Astrocyte (in vitro differentiated cells and primary cell): ENCODE measurements at regions not wholly inside any gene's neighbourhood (a gene's known extent, or its start where the extent isn't known, plus 50 kb on each side); places are given as distances from the start of the nearest gene placed in this dataset.

Source experiments
- DNase-seq: peaks from one replicate; pipeline ENCODE4 v3.0.0-alpha.2; 2010; ENCODE audit warnings: low read depth
- FAIRE-seq: peaks from 2 replicates; lab custom pipeline; 2011; peaks lifted over from hg19 to GRCh38; lab: Jason Lieb, UNC
- H2AFZ ChIP-seq: 2 replicates; pipeline ENCODE4 v1.6.0; 2012; ENCODE audit warnings: low read depth, low read length, inconsistent platforms
- H3K27ac ChIP-seq: 2 replicates; pipeline ENCODE4 v1.5.1; 2011; ENCODE audit warnings: low read depth, low read length, inconsistent platforms
- H3K27me3 ChIP-seq: 2 replicates; pipeline ENCODE4 v1.6.0; 2011; ENCODE audit warnings: low read length, inconsistent platforms; ENCODE audit not compliant: insufficient read depth
- H3K36me3 ChIP-seq: 2 replicates; pipeline ENCODE4 v1.5.1; 2011; ENCODE audit warnings: low read length, inconsistent platforms; ENCODE audit not compliant: insufficient read depth
- H3K4me1 ChIP-seq: 2 replicates; pipeline ENCODE4 v1.5.1; 2011; ENCODE audit warnings: low read length, inconsistent platforms; ENCODE audit not compliant: insufficient read depth
- H3K4me2 ChIP-seq: 2 replicates; pipeline ENCODE4 v1.6.0; 2012; ENCODE audit warnings: low read length, inconsistent platforms
- H3K4me3 ChIP-seq: 2 replicates; pipeline ENCODE4 v1.5.1; 2011; ENCODE audit warnings: low read depth, mild to moderate bottlenecking, low read length, inconsistent platforms; ENCODE audit not compliant: insufficient read depth
- H3K79me2 ChIP-seq: 2 replicates; pipeline ENCODE4 v1.6.0; 2012; ENCODE audit warnings: mild to moderate bottlenecking, low read length, inconsistent platforms; ENCODE audit not compliant: insufficient read depth
- H3K9ac ChIP-seq: 2 replicates; pipeline ENCODE4 v1.6.0; 2012; ENCODE audit warnings: mild to moderate bottlenecking, low read length, inconsistent platforms
- H3K9me3 ChIP-seq: 2 replicates; pipeline ENCODE4 v1.5.1; 2012; ENCODE audit warnings: low read depth, mild to moderate bottlenecking, low read length, inconsistent platforms; ENCODE audit not compliant: insufficient read depth
- H4K20me1 ChIP-seq: 2 replicates; pipeline ENCODE4 v1.6.0; 2012; ENCODE audit warnings: low read length, inconsistent platforms; ENCODE audit not compliant: insufficient read depth
- H3K27ac Mint-ChIP-seq: one replicate; pipeline ENCODE4 v1.8.0; 2021; ENCODE audit warnings: mild to moderate bottlenecking, mixed read lengths; ENCODE audit not compliant: unreplicated experiment
- H3K27me3 Mint-ChIP-seq: one replicate; pipeline ENCODE4 v1.8.0; 2021; ENCODE audit warnings: low read depth, mixed read lengths; ENCODE audit not compliant: unreplicated experiment
- H3K36me3 Mint-ChIP-seq: one replicate; pipeline ENCODE4 v1.8.0; 2021; ENCODE audit warnings: low read depth, mixed read lengths; ENCODE audit not compliant: unreplicated experiment
- H3K4me1 Mint-ChIP-seq: one replicate; pipeline ENCODE4 v1.8.0; 2021; ENCODE audit warnings: low read depth, mixed read lengths; ENCODE audit not compliant: unreplicated experiment
- H3K4me3 Mint-ChIP-seq: one replicate; pipeline ENCODE4 v1.8.0; 2021; ENCODE audit warnings: mild to moderate bottlenecking, moderate library complexity, mixed read lengths; ENCODE audit not compliant: unreplicated experiment
- H3K9me3 Mint-ChIP-seq: one replicate; pipeline ENCODE4 v1.8.0; 2021; ENCODE audit warnings: mild to moderate bottlenecking, mixed read lengths; ENCODE audit not compliant: unreplicated experiment
- CTCF ChIP-seq: IDR thresholded peaks from 2 replicates; pipeline ENCODE4 v1.5.1; 2011; ENCODE audit warnings: low read depth, mild to moderate bottlenecking, inconsistent platforms, low read length, moderate library complexity; ENCODE audit not compliant: insufficient read depth
- EZH2 ChIP-seq: IDR thresholded peaks from 2 replicates; pipeline ENCODE4 v1.6.1; 2012; ENCODE audit warnings: mild to moderate bottlenecking, low read length, inconsistent platforms; ENCODE audit not compliant: insufficient read depth

DNA sequence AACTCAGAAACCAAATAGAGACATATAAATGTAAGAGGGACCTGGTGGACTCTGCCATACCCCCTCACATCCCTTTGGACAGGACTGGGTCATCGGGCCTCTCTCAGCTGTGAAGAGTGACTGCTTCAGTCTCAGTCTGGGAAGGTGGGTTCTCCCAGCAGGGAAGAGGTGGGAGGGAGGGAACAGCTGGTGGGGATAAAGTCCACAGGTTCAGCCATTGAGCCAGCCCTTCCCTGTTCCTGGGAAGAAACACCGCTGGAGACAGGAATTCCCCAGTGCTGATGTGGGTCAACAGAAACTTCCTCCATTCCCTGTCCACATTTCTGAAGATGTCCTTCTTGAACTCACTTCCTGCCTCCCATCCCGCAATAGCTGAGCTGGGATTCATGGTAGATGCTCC, 209.2 kb upstream of the PMEPA1 start:
- no peaks in the 10 kb centered on the region for H4K20me1 ChIP-seq
- no peak overlapping the region for H3K4me3 ChIP-seq
- Mint-ChIP-seq H3K4me1 (peaks cover 3% of the 10 kb centered on the region), H3K9me3 (peaks cover 6% of the 10 kb centered on the region), H3K4me3 (no peak overlapping the region), H3K36me3 (peaks cover 3% of the 10 kb centered on the region), H3K27me3 (peaks cover 61% of the 10 kb centered on the region), H3K27ac (no peak overlapping the region)
- H3K27me3 ChIP-seq: peaks cover 8% of the 10 kb centered on the region
- peaks cover 6% of the 10 kb centered on the region for H3K4me1 ChIP-seq
- DNase-seq: no peak
- H3K9me3 ChIP-seq: no peaks in the 10 kb centered on the region
- no peak overlapping the region for H3K4me2 ChIP-seq
- no peak overlapping the region for H2AFZ ChIP-seq
- H3K27ac ChIP-seq: no peak overlapping the region
- H3K9ac ChIP-seq: no peak overlapping the region
- no peaks in the 10 kb centered on the region for H3K36me3 ChIP-seq
- no peak for FAIRE-seq
- TF ChIP-seq EZH2: no peak
- TF ChIP-seq CTCF: no peak
- no peaks in the 10 kb centered on the region for H3K79me2 ChIP-seq

DNA sequence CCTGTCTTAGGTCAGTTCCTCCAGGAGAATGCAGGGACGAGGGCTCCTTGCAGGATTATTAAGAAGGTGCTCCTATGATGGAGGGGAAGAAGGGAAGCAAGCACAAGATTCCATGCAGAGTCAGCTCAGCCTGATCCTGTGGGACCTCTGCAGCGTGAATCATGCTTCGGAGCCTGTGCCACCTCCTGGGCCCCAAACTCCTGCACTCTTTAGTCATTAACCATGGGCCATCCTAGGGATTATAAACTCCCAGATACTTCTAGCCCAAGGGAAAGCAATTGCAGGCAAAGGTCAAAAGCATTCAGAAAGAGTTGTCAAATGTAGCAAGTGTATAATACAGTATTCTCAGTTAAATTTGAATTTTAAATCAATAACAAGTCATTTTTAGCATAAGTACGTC, 208.7 kb upstream of the PMEPA1 start:
- Histone ChIP-seq H3K79me2 (no peaks in the 10 kb centered on the region), H4K20me1 (no peaks in the 10 kb centered on the region), H3K4me1 (peaks cover 6% of the 10 kb centered on the region), H3K4me3 (no peak overlapping the region), H2AFZ (no peak overlapping the region), H3K27me3 (peaks cover 8% of the 10 kb centered on the region), H3K9ac (no peak overlapping the region), H3K9me3 (no peaks in the 10 kb centered on the region), H3K4me2 (no peak overlapping the region), H3K36me3 (no peaks in the 10 kb centered on the region), H3K27ac (no peak overlapping the region)
- Mint-ChIP-seq H3K9me3 (peaks cover 6% of the 10 kb centered on the region), H3K36me3 (peaks cover 3% of the 10 kb centered on the region), H3K4me3 (no peak overlapping the region), H3K27me3 (peaks cover 61% of the 10 kb centered on the region), H3K4me1 (peaks cover 3% of the 10 kb centered on the region), H3K27ac (no peak overlapping the region)
- FAIRE-seq (no peak), DNase-seq (no peak)
- TF ChIP-seq EZH2: no peak
- no peak for TF ChIP-seq CTCF

- H3K79me2 ChIP-seq: no peaks in the 10 kb centered on the region
- no peaks in the 10 kb centered on the region for H3K9me3 ChIP-seq
- Mint-ChIP-seq H3K9me3 (peaks cover 4% of the 10 kb centered on the region), H3K4me3 (no peak overlapping the region), H3K36me3 (peaks cover 5% of the 10 kb centered on the region), H3K27ac (no peak overlapping the region), H3K27me3 (peaks cover 64% of the 10 kb centered on the region), H3K4me1 (peaks cover 3% of the 10 kb centered on the region)
- no peak for FAIRE-seq
- H4K20me1 ChIP-seq: no peaks in the 10 kb centered on the region
- no peak overlapping the region for H2AFZ ChIP-seq
- no peak overlapping the region for H3K9ac ChIP-seq
- TF ChIP-seq EZH2 (no peak), CTCF (no peak)
- H3K4me2 ChIP-seq: no peak overlapping the region
- H3K4me1 ChIP-seq: no peaks in the 10 kb centered on the region
- no peak for DNase-seq
- H3K4me3 ChIP-seq: no peak overlapping the region
- no peak overlapping the region for H3K27ac ChIP-seq
- no peaks in the 10 kb centered on the region for H3K36me3 ChIP-seq
- H3K27me3 ChIP-seq: peaks cover 1% of the 10 kb centered on the region
These were observed 204.4 kb upstream of the PMEPA1 start for GRCh38 chr20:57914205-57914604.
